Caco-2 (cell line): ENCODE measurements at regions not wholly inside any gene's neighbourhood (a gene's known extent, or its start where the extent isn't known, plus 50 kb on each side); places are given as distances from the start of the nearest gene placed in this dataset.

ENCODE experiments used
- BruUV-seq: library from RNA; stranded (reverse); fragments of 400-500 nt; replicated peaks from 2 replicates; lab custom pipeline; 2021; lab: Mats Ljungman, UMichigan
- CTCF ChIA-PET: fragments of 300-600 bp; sonication (Branson Sonifier 250); formaldehyde crosslinking; loops from one replicate; lab custom pipeline; 2022; ENCODE audit warnings: antibody characterized with exemption; lab: Charles Lee
- POLR2A ChIA-PET: fragments of 300-600 bp; sonication (Branson Sonifier 250); formaldehyde crosslinking; loops from one replicate; lab custom pipeline; 2022; ENCODE audit warnings: antibody characterized with exemption; lab: Charles Lee
- DNase-seq, 2 experiments: peaks; one replicate each; pipeline versions ENCODE4 v3.0.0 to v3.0.0-alpha.2; 2020 to 2022
- H3K27me3 ChIP-seq: replicated peaks from 2 replicates; pipeline ENCODE4 v1.6.0; 2011; ENCODE audit warnings: low read length; ENCODE audit not compliant: control insufficient read depth, insufficient read depth
- H3K36me3 ChIP-seq: 2 replicates; pipeline ENCODE4 v1.5.1; 2011; ENCODE audit warnings: low read length; ENCODE audit not compliant: control insufficient read depth, insufficient read depth
- H3K4me1 ChIP-seq: fragments of 250-450 bp; sonication (Bioruptor Pico); 2 replicates; pipeline ENCODE4 v1.5.1; 2020; ENCODE audit warnings: mild to moderate bottlenecking
- H3K4me3 ChIP-seq: 2 replicates; pipeline ENCODE4 v1.5.1; 2011; ENCODE audit warnings: low read depth, mild to moderate bottlenecking, control low read depth, low read length
- H3K9me3 ChIP-seq: fragments of 250-450 bp; sonication (Bioruptor Pico); 2 replicates; pipeline ENCODE4 v1.5.1; 2020; ENCODE audit warnings: mild to moderate bottlenecking, moderate library complexity
- H3K27ac Mint-ChIP-seq: one replicate; pipeline ENCODE4 v1.8.0; 2022; ENCODE audit warnings: mixed read lengths; ENCODE audit not compliant: unreplicated experiment
- H3K27me3 Mint-ChIP-seq: one replicate; pipeline ENCODE4 v1.8.0; 2022; ENCODE audit warnings: mixed read lengths; ENCODE audit not compliant: insufficient read depth, unreplicated experiment
- H3K36me3 Mint-ChIP-seq: one replicate; pipeline ENCODE4 v1.8.0; 2022; ENCODE audit warnings: mild to moderate bottlenecking, mixed read lengths; ENCODE audit not compliant: insufficient read depth, unreplicated experiment
- H3K4me1 Mint-ChIP-seq: one replicate; pipeline ENCODE4 v1.8.0; 2022; ENCODE audit warnings: low read depth, mixed read lengths; ENCODE audit not compliant: unreplicated experiment
- H3K4me3 Mint-ChIP-seq: one replicate; pipeline ENCODE4 v1.8.0; 2022; ENCODE audit warnings: mild to moderate bottlenecking, moderate library complexity, mixed read lengths; ENCODE audit not compliant: unreplicated experiment
- H3K9me3 Mint-ChIP-seq: one replicate; pipeline ENCODE4 v1.8.0; 2022; ENCODE audit warnings: mixed read lengths; ENCODE audit not compliant: unreplicated experiment
- CTCF ChIP-seq, 2 experiments: fragments of 200-600 bp in 1 of 2; IDR thresholded peaks; 1 replicate in 1 of 2; 2 replicates in 1 of 2; pipeline versions ENCODE4 v1.5.1 to v1.8.0; 2011 to 2022; ENCODE audit warnings: antibody characterized with exemption in 1 of 2, control low read depth in 1 of 2, inconsistent platforms in 1 of 2, low read depth in 1 of 2, low read length in 1 of 2, mild to moderate bottlenecking in 1 of 2, moderate library complexity in 1 of 2; ENCODE audit not compliant: insufficient read depth in 1 of 2, severe bottlenecking in 1 of 2, unreplicated experiment in 1 of 2
- intact Hi-C: fragments of 100-400 bp; cut with micrococcal nuclease; formaldehyde crosslinking; loops from one replicate; pipeline ENCODE4 v1.10.0; 2022; ENCODE audit not compliant: unreplicated experiment

GRCh38 chr21:38879912-38880576 lies 74.3 kb downstream of the ETS2 start:
- Mint-ChIP-seq H3K4me1 (no peaks in the 10 kb centered on the region), H3K4me3 (no peak overlapping the region), H3K27me3 (no peaks in the 10 kb centered on the region), H3K27ac (no peak overlapping the region), H3K9me3 (peaks cover 15% of the 10 kb centered on the region), H3K36me3 (no peaks in the 10 kb centered on the region)
- BruUV-seq: no TSS peak
- H3K4me3 ChIP-seq: no peak overlapping the region
- TF ChIP-seq CTCF (IDR thresholded peaks at IDR 0.05; ENCODE audit: insufficient read depth in 1 of 2, low read depth in 1 of 2, low read length in 1 of 2, severe bottlenecking in 1 of 2, unreplicated experiment in 1 of 2): no peak
- H3K27me3 ChIP-seq: no peaks in the 10 kb centered on the region
- CTCF ChIA-PET: no interaction called here
- no peaks in the 10 kb centered on the region for H3K36me3 ChIP-seq
- no peak for DNase-seq
- peaks cover 10% of the 10 kb centered on the region for H3K9me3 ChIP-seq
- no peaks in the 10 kb centered on the region for H3K4me1 ChIP-seq
- intact Hi-C loops: no loop called here
- POLR2A ChIA-PET: no interaction called here

GRCh38 chr21:38878379-38879179 lies 72.8 kb downstream of the ETS2 start:
- Histone ChIP-seq H3K4me3 (no peak overlapping the region), H3K36me3 (no peaks in the 10 kb centered on the region), H3K4me1 (no peaks in the 10 kb centered on the region), H3K27me3 (no peaks in the 10 kb centered on the region), H3K9me3 (peaks cover 8% of the 10 kb centered on the region)
- Mint-ChIP-seq H3K36me3 (no peaks in the 10 kb centered on the region), H3K9me3 (peaks cover 7% of the 10 kb centered on the region), H3K4me3 (no peak overlapping the region), H3K27me3 (no peaks in the 10 kb centered on the region), H3K4me1 (no peaks in the 10 kb centered on the region), H3K27ac (no peak overlapping the region)
- BruUV-seq: no TSS peak
- DNase-seq: no peak
- no peak for TF ChIP-seq CTCF (IDR thresholded peaks at IDR 0.05; ENCODE audit: insufficient read depth in 1 of 2, low read depth in 1 of 2, low read length in 1 of 2, severe bottlenecking in 1 of 2, unreplicated experiment in 1 of 2)
- intact Hi-C loops: no loop called here
- CTCF ChIA-PET: no interaction called here
- POLR2A ChIA-PET: no interaction called here

GRCh38 chr21:38875694-38876492 lies 70.2 kb downstream of the ETS2 start:
- H3K4me3 Mint-ChIP-seq: no peak overlapping the region
- H3K9me3 ChIP-seq: no peaks in the 10 kb centered on the region
- H3K27ac Mint-ChIP-seq: no peak overlapping the region
- no peaks in the 10 kb centered on the region for H3K9me3 Mint-ChIP-seq
- no peak for DNase-seq
- no peaks in the 10 kb centered on the region for H3K36me3 ChIP-seq
- no peak overlapping the region for H3K4me3 ChIP-seq
- BruUV-seq: no TSS peak
- H3K27me3 ChIP-seq: no peaks in the 10 kb centered on the region
- intact Hi-C loops: no loop called here
- ChIA-PET CTCF (no interaction called here), POLR2A (no interaction called here)
- no peaks in the 10 kb centered on the region for H3K27me3 Mint-ChIP-seq
- H3K4me1 ChIP-seq: no peaks in the 10 kb centered on the region
- H3K4me1 Mint-ChIP-seq: no peaks in the 10 kb centered on the region
- no peak for TF ChIP-seq CTCF (IDR thresholded peaks at IDR 0.05; ENCODE audit: insufficient read depth in 1 of 2, low read depth in 1 of 2, low read length in 1 of 2, severe bottlenecking in 1 of 2, unreplicated experiment in 1 of 2)
- H3K36me3 Mint-ChIP-seq: no peaks in the 10 kb centered on the region
